ENCODE measurements at regions not wholly inside any gene's neighbourhood (a gene's known extent, or its start where the extent isn't known, plus 50 kb on each side); places are given as distances from the start of the nearest gene placed in this dataset.

- no peak overlapping the region for H2AFZ ChIP-seq (replicated peaks; ENCODE audit: low read length, poor library complexity)
- ChIA-PET CTCF (no interaction called here), POLR2A (ENCODE audit: unreplicated experiment) (no interaction called here)
- H2AK9ac ChIP-seq (replicated peaks; ENCODE audit: low read depth, low read length, poor library complexity): no peak overlapping the region
- H3K18ac ChIP-seq (ENCODE audit: low read depth, low read length): no peak overlapping the region
- ATAC-seq (ENCODE audit: low read depth) (no peak), DNase-seq (no peak)
- no peak overlapping the region for H4K5ac ChIP-seq (ENCODE audit: low read depth, low read length)
- TF ChIP-seq SMC3 (IDR thresholded peaks at IDR 0.05; ENCODE audit: low read depth, low read length) (no peak), RAD21 (IDR thresholded peaks at IDR 0.05; ENCODE audit: low read length) (no peak), POLR2A (IDR thresholded peaks at IDR 0.05; ENCODE audit: low read depth, low read length) (no peak), ELK1 (IDR thresholded peaks at IDR 0.05; ENCODE audit: borderline replicate concordance, low read depth, low read length) (no peak), FOS (IDR thresholded peaks at IDR 0.05; ENCODE audit: low read depth, low read length) (no peak), MXI1 (IDR thresholded peaks at IDR 0.05; ENCODE audit: borderline replicate concordance, low read depth, low read length) (no peak), MAFK (IDR thresholded peaks at IDR 0.05; ENCODE audit: low read depth, low read length) (peak; percentile 87), RCOR1 (IDR thresholded peaks at IDR 0.05; ENCODE audit: insufficient replicate concordance, low read length) (no peak), CEBPB (IDR thresholded peaks at IDR 0.05; ENCODE audit: low read depth, low read length) (no peak)
- no peak overlapping the region for H2AK5ac ChIP-seq (ENCODE audit: low read depth, low read length)
- no peak overlapping the region for H2BK5ac ChIP-seq (ENCODE audit: low read depth, low read length, poor library complexity, severe bottlenecking)
- no peak overlapping the region for H3K4me2 ChIP-seq (ENCODE audit: low read depth, low read length)
- no peak overlapping the region for H3K14ac ChIP-seq (replicated peaks; ENCODE audit: low read depth, low read length)
- intact Hi-C loops (cut with micrococcal nuclease) (no loop called here), in situ Hi-C loops (cut with MboI; ENCODE audit: low sequenced_read_pairs) (no loop called here), dilution Hi-C loops (cut with HindIII; ENCODE audit: low sequenced_read_pairs, unreplicated experiment) (no loop called here)
- H3K79me1 ChIP-seq (ENCODE audit: low read depth in 1 of 2, low read length in 2 of 2): no peaks in the 10 kb centered on the region
- no peak overlapping the region for H3K23ac ChIP-seq (ENCODE audit: low read depth, low read length)
- H3K9me1 ChIP-seq (ENCODE audit: insufficient read depth, low read length): no peaks in the 10 kb centered on the region
- WGBS, 2 experiments (ENCODE audit: extremely low coverage in 2 of 2, insufficient read length in 1 of 2): no CpG with 5 or more reads among the region's 4 CpGs
- no peak overlapping the region for H3K56ac ChIP-seq (ENCODE audit: extremely low read depth, insufficient read depth, low read length)
- no TSS peak for BruUV-seq (replicated peaks)
- no peaks in the 10 kb centered on the region for H4K20me1 ChIP-seq (ENCODE audit: insufficient read depth, low read length)
- no peak overlapping the region for H3K9ac ChIP-seq (ENCODE audit: low read depth, low read length)
- H3K9me3 ChIP-seq (ENCODE audit: control insufficient read depth, insufficient read depth, low read length): no peaks in the 10 kb centered on the region
- H3K36me3 ChIP-seq (ENCODE audit: control insufficient read depth, insufficient read depth, low read length): no peaks in the 10 kb centered on the region
- no peak overlapping the region for H3K4me3 ChIP-seq (ENCODE audit: insufficient read depth, low read depth, low read length)
- H2BK120ac ChIP-seq (ENCODE audit: low read depth, low read length): no peak overlapping the region
- H2BK15ac ChIP-seq (ENCODE audit: low read depth, low read length): no peak overlapping the region
- H3K27me3 ChIP-seq (ENCODE audit: control insufficient read depth, insufficient read depth, low read length): peaks cover under 1% of the 10 kb centered on the region
- H3K4me1 ChIP-seq (ENCODE audit: control insufficient read depth, insufficient read depth, low read length): no peaks in the 10 kb centered on the region
- no peak overlapping the region for H4K8ac ChIP-seq (ENCODE audit: low read depth in 2 of 2, low read length in 2 of 2)
- no peak overlapping the region for H3K4ac ChIP-seq (ENCODE audit: low read depth, low read length)
- no peak overlapping the region for H3K27ac ChIP-seq (ENCODE audit: insufficient read depth, low read length)
- H4K91ac ChIP-seq (ENCODE audit: insufficient read depth, low read depth, low read length): no peak overlapping the region
- no peak overlapping the region for H2BK20ac ChIP-seq (ENCODE audit: low read depth, low read length)
These were observed 582.2 kb downstream of the FGF9 start for GRCh38 chr13:22253107-22253506.
